ENCODE measurements at regions not wholly inside any gene's neighbourhood (a gene's known extent, or its start where the extent isn't known, plus 50 kb on each side); places are given as distances from the start of the nearest gene placed in this dataset.

DNA sequence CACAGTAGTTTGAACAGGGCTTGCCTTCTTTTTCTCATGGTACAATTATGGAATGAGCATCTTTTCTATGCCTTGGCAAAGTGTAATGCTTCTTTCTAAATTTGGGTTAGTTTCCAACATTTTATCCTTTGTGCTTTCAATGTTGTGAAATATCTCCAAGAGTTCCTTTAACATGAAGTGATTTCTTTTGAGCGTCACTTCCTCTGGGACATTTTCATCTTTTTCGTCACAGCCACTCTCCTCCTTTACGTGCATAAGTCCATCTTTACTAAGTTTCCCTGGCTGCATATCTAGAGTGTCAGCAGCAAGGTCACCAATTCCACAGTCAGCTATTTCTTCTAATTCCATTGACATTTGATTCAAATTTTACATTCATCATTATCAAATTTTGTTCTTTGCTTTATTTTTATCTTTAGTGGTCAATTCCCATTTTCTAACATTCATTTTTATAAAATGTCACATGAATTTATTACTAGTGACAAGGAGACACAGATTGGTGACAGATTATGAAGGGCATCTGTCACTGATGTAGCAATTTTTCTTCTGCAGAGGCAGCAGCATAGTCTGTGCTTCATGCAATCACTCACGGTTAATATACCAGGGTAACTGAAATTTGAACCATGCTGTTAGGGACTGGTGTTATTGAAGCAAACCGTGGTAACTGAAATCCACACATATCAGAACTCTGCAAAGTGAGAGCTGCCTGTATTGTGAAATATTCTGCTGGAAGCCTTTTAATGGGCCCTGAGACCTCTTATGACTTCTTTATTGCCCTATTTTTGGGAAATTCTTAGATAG lies 126.5 kb upstream of the THBS1 start:
- TF ChIP-seq, protein P1, sequence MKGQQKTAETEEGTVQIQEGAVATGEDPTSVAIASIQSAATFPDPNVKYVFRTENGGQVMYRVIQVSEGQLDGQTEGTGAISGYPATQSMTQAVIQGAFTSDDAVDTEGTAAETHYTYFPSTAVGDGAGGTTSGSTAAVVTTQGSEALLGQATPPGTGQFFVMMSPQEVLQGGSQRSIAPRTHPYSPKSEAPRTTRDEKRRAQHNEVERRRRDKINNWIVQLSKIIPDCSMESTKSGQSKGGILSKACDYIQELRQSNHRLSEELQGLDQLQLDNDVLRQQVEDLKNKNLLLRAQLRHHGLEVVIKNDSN (IDR thresholded peaks at IDR 0.05; ENCODE audit: borderline replicate concordance, low read depth), result no peak
- TF ChIP-seq NFIC (IDR thresholded peaks at IDR 0.05; ENCODE audit: borderline replicate concordance), result no peak
- TF ChIP-seq POLR2AphosphoS5 (IDR thresholded peaks at IDR 0.05; ENCODE audit: low read depth, low read length), result no peak
- TF ChIP-seq YY1 (IDR thresholded peaks at IDR 0.05; ENCODE audit: low read depth), result no peak
- no peak for TF ChIP-seq REST (IDR thresholded peaks at IDR 0.05; ENCODE audit: low read depth, low read length)
- TF ChIP-seq CTCF (IDR thresholded peaks at IDR 0.05), result no peak
- TF ChIP-seq EZH2phosphoT487 (IDR thresholded peaks at IDR 0.05; ENCODE audit: borderline replicate concordance, low read depth), result no peak
- TF ChIP-seq, protein P2, sequence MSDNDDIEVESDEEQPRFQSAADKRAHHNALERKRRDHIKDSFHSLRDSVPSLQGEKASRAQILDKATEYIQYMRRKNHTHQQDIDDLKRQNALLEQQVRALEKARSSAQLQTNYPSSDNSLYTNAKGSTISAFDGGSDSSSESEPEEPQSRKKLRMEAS (IDR thresholded peaks at IDR 0.05; ENCODE audit: low read depth), result no peak
- no peak for TF ChIP-seq CHD2 (IDR thresholded peaks at IDR 0.05; ENCODE audit: low read length, partially characterized antibody)
- TF ChIP-seq TCF12 (IDR thresholded peaks at IDR 0.05), result no peak
- TF ChIP-seq MXI1 (IDR thresholded peaks at IDR 0.05; ENCODE audit: low read depth, low read length), result no peak

All from SK-N-SH (cell line).